Right lobe of liver (tissue), 4 donors: ENCODE measurements at regions not wholly inside any gene's neighbourhood (a gene's known extent, or its start where the extent isn't known, plus 50 kb on each side); places are given as distances from the start of the nearest gene placed in this dataset.

Experiments
- POLR2A ChIP-seq: fragments of 450-650 bp; IDR thresholded peaks from one replicate; pipeline ENCODE4 v1.6.1; 2017; ENCODE audit warnings: antibody characterized with exemption, mild to moderate bottlenecking
- TF ChIP-seq, protein P1 (sequence below), 4 donors: fragments of 200-600 bp in 3 of 4; fragments of 450-650 bp in 1 of 4; IDR thresholded peaks; one replicate each; pipeline versions ENCODE4 v1.5.1 to v1.8.0; 2016 to 2022; ENCODE audit warnings: antibody characterized with exemption in 4 of 4, mild to moderate bottlenecking in 2 of 4
- donor health status: DM: no; HTN: no; CAD: no.
- donor health status: DM: no; HTN: no; CAD: no.
- donor health status: DM: no; HTN: yes; CAD: no.

- TF ChIP-seq, protein P1, sequence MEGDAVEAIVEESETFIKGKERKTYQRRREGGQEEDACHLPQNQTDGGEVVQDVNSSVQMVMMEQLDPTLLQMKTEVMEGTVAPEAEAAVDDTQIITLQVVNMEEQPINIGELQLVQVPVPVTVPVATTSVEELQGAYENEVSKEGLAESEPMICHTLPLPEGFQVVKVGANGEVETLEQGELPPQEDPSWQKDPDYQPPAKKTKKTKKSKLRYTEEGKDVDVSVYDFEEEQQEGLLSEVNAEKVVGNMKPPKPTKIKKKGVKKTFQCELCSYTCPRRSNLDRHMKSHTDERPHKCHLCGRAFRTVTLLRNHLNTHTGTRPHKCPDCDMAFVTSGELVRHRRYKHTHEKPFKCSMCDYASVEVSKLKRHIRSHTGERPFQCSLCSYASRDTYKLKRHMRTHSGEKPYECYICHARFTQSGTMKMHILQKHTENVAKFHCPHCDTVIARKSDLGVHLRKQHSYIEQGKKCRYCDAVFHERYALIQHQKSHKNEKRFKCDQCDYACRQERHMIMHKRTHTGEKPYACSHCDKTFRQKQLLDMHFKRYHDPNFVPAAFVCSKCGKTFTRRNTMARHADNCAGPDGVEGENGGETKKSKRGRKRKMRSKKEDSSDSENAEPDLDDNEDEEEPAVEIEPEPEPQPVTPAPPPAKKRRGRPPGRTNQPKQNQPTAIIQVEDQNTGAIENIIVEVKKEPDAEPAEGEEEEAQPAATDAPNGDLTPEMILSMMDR (IDR thresholded peaks at IDR 0.05): no peak
- no peak for TF ChIP-seq POLR2A
Observed at GRCh38 chr13:62167650-62168172, 752.1 kb upstream of the PCDH20 start.
